ENCODE measurements at regions not wholly inside any gene's neighbourhood (a gene's known extent, or its start where the extent isn't known, plus 50 kb on each side); places are given as distances from the start of the nearest gene placed in this dataset.
A peak's percentile ranks its signal among the peaks of the same experiment; 100 is the strongest.

DNA sequence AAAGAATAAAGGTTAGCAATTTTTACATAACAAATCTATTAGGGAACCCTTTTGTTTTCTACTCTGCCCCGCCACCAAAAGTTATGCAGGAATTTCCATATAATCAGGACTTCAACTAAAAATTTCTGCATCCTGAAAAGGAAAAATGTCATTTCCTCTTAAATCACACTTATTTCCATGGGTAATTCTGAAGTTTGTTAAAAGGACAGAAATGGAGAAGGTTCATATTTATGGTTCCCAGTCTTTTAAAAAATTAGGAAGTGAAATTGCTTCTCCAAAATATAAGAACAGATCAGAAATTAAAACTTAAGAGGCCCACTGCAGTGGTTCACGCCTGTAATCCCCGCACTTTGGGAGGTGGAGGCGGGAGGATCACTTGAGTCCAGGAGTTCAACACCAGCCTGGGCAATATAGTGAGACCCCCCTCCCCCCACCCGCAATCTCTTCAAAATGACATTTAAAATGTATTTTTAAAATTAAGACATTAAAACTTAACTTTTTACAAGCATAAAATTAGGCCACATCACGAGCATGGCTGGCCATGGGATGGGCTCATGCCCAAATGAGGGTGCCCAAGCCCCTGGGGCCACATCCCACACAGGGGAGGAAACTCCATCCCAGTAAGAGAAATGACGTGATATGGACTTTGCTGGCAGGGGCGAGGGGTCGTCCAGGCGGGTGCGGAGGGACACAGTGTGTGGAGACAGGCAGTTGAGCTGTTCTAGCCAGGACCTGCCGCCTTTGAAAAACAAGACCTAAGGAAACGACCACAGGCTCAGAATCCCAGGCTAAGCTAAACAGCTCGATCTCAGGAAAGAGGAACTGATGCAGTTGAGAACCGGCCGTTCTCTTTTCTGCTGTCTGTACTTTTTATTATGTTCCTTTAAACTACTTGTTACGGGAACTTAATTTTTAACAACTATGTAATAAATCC is 51.3 kb upstream of the NFE2L3 start:
- BruUV-seq (replicated peaks) = no TSS peak
- ChIA-PET POLR2A (ENCODE audit: unreplicated experiment) (no interaction called here), CTCF (interaction anchor here (0.5 kb wide), 1 partner anchor 11 kb away, joined by 9 read pairs; no protein-coding TSS in a partner anchor)
- H3K9me2 ChIP-seq (ENCODE audit: insufficient read depth) = no peaks in the 10 kb centered on the region
- no peaks in the 10 kb centered on the region for H3K9me3 ChIP-seq (ENCODE audit: insufficient read depth, low read depth)
- no peak overlapping the region for H3K27ac ChIP-seq
- no peak overlapping the region for H2AFZ ChIP-seq
- no peak overlapping the region for H3K4me3 ChIP-seq
- no peaks in the 10 kb centered on the region for H3K79me2 ChIP-seq (ENCODE audit: low read depth)
- peaks cover 36% of the 10 kb centered on the region; the same call in 1 of the 2 replicates for H3F3A ChIP-seq (ENCODE audit: insufficient read depth, low read depth)
- H3K27me3 ChIP-seq (ENCODE audit: insufficient read depth, low read depth) = no peaks in the 10 kb centered on the region
- TF ChIP-seq, protein P1, sequence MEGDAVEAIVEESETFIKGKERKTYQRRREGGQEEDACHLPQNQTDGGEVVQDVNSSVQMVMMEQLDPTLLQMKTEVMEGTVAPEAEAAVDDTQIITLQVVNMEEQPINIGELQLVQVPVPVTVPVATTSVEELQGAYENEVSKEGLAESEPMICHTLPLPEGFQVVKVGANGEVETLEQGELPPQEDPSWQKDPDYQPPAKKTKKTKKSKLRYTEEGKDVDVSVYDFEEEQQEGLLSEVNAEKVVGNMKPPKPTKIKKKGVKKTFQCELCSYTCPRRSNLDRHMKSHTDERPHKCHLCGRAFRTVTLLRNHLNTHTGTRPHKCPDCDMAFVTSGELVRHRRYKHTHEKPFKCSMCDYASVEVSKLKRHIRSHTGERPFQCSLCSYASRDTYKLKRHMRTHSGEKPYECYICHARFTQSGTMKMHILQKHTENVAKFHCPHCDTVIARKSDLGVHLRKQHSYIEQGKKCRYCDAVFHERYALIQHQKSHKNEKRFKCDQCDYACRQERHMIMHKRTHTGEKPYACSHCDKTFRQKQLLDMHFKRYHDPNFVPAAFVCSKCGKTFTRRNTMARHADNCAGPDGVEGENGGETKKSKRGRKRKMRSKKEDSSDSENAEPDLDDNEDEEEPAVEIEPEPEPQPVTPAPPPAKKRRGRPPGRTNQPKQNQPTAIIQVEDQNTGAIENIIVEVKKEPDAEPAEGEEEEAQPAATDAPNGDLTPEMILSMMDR (conservative IDR thresholded peaks at IDR 0.05) = no peak
- no peak for TF ChIP-seq EZH2 (IDR thresholded peaks at IDR 0.05; ENCODE audit: low read depth)
- intact Hi-C loops (cut with micrococcal nuclease; ENCODE audit: unreplicated experiment) = no loop called here
- no peaks in the 10 kb centered on the region for H3K36me3 ChIP-seq (ENCODE audit: low read depth)
- DNase-seq = peak in 1 of 2 experiments; percentile 28
- H3K4me1 ChIP-seq (replicated peaks; ENCODE audit: insufficient read depth) = peaks cover 39% of the 10 kb centered on the region
- H3K4me2 ChIP-seq = no peak overlapping the region
- no peaks in the 10 kb centered on the region for H4K20me1 ChIP-seq (ENCODE audit: insufficient read depth)

DNA sequence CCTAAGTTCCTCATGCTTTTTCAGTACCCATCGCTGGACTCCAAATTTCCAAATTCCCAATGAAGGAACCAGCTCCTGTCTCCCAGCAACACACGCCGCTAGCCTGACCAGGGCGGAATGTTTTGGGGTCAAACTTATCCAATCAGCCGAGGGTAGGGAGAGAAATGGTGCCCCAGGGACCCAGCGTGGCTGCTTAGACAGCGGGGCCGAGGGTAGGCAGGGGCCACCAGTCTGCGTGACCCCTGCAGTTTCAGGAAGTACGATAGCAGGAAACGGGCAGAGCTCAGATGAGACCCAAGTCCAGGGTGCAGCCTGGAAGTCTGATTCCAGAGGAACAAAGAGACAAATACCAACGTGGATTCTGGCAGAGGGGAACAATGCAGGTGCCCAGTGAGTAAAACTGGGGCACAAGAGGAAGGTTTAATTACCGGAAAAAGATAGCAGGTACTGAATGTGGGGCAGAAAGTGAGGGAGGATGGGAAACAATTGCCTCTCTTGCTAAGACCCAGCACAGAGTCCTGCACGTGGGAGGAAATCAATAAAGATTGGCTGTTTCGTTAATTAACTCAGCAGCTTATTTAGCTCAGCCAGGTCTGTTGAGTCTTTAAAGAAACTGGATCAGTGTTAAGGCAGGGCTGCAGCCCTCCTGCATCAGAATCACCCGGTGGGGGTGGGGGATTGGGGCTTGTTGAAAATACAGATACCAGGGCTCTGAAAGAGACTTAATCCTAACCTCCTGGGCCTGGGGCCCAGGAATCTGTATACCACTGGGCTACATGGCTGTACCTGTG is 50.4 kb upstream of the NFE2L3 start:
- Histone ChIP-seq H3F3A (ENCODE audit: insufficient read depth, low read depth) (peaks cover 29% of the 10 kb centered on the region; the same call in 1 of the 2 replicates), H3K36me3 (ENCODE audit: low read depth) (no peaks in the 10 kb centered on the region), H3K27ac (no peak overlapping the region), H3K9me2 (ENCODE audit: insufficient read depth) (no peaks in the 10 kb centered on the region), H2AFZ (no peak overlapping the region), H3K4me2 (0 out of 2 replicates have a peak overlapping the region, but pooled peaks have one; percentile 10), H3K79me2 (ENCODE audit: low read depth) (no peaks in the 10 kb centered on the region), H3K4me3 (no peak overlapping the region), H3K4me1 (replicated peaks; ENCODE audit: insufficient read depth) (peaks cover 35% of the 10 kb centered on the region), H3K9me3 (ENCODE audit: insufficient read depth, low read depth) (no peaks in the 10 kb centered on the region), H3K27me3 (ENCODE audit: insufficient read depth, low read depth) (no peaks in the 10 kb centered on the region), H4K20me1 (ENCODE audit: insufficient read depth) (no peaks in the 10 kb centered on the region)
- peak in 1 of 2 experiments; percentile 19 for DNase-seq
- CTCF ChIA-PET = interaction anchor here (0.5 kb wide), 1 partner anchor 10 kb away, joined by 9 read pairs; no protein-coding TSS in a partner anchor
- POLR2A ChIA-PET (ENCODE audit: unreplicated experiment) = no interaction called here
- no TSS peak for BruUV-seq (replicated peaks)
- TF ChIP-seq, protein P1 (conservative IDR thresholded peaks at IDR 0.05) = no peak
- TF ChIP-seq EZH2 (IDR thresholded peaks at IDR 0.05; ENCODE audit: low read depth) = no peak
- intact Hi-C loops (cut with micrococcal nuclease; ENCODE audit: unreplicated experiment) = no loop called here

DNA sequence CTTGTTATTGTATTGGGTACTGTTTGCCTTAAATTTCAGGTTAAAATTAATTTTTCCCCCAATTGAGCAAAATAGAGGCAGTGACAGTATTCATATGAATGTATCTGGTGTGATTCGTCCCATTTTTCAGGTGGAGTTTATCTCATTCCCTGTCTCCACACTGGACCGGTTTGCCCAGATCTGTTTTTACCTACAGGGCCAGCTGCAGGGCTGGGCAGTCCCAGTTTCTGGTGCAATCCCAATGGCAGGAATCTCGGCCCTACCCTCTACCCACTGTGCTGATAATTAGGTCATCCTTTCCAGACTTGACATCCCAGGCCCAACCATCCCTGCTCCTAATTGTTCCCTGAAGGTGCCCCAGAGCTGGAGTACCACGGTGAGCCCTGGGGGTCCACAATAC is 49.8 kb upstream of the NFE2L3 start:
- Histone ChIP-seq H3K4me1 (replicated peaks; ENCODE audit: insufficient read depth) (peaks cover 29% of the 10 kb centered on the region), H3K9me3 (ENCODE audit: insufficient read depth, low read depth) (no peaks in the 10 kb centered on the region), H3K4me3 (no peak overlapping the region), H3K27ac (no peak overlapping the region), H3K4me2 (0 out of 2 replicates have a peak overlapping the region, but pooled peaks have one; percentile 10), H3K9me2 (ENCODE audit: insufficient read depth) (no peaks in the 10 kb centered on the region), H3F3A (ENCODE audit: insufficient read depth, low read depth) (peaks cover 23% of the 10 kb centered on the region; the same call in 1 of the 2 replicates), H2AFZ (no peak overlapping the region), H3K27me3 (ENCODE audit: insufficient read depth, low read depth) (no peaks in the 10 kb centered on the region), H4K20me1 (ENCODE audit: insufficient read depth) (no peaks in the 10 kb centered on the region), H3K79me2 (ENCODE audit: low read depth) (no peaks in the 10 kb centered on the region), H3K36me3 (ENCODE audit: low read depth) (no peaks in the 10 kb centered on the region)
- POLR2A ChIA-PET (ENCODE audit: unreplicated experiment) = no interaction called here
- no peak for TF ChIP-seq EZH2 (IDR thresholded peaks at IDR 0.05; ENCODE audit: low read depth)
- peak in 1 of 2 experiments; percentile 58 for DNase-seq
- CTCF ChIA-PET = no interaction called here
- intact Hi-C loops (cut with micrococcal nuclease; ENCODE audit: unreplicated experiment) = no loop called here
- BruUV-seq (replicated peaks) = no TSS peak

Small RNA genes lying in the stretch of these regions (microRNA-seq; reads per million reads assigned to microRNA genes)
- gene MIR148A (ENCODE audit: borderline number of aligned reads, borderline replicate concordance) = 4.7 reads per million
